Lower leg skin (tissue), 3 donors: ENCODE measurements at regions not wholly inside any gene's neighbourhood (a gene's known extent, or its start where the extent isn't known, plus 50 kb on each side); places are given as distances from the start of the nearest gene placed in this dataset.

Experiments used
- CTCF ChIP-seq, 3 donors: fragments of 450-650 bp; IDR thresholded peaks; one replicate each; pipeline ENCODE4 v1.5.1; 2016; ENCODE audit warnings: antibody characterized with exemption in 3 of 3, mild to moderate bottlenecking in 3 of 3, moderate library complexity in 2 of 3
- POLR2A ChIP-seq, 2 donors: fragments of 450-650 bp; IDR thresholded peaks; one replicate each; pipeline ENCODE4 v1.6.1; 2016 to 2017; ENCODE audit warnings: antibody characterized with exemption in 2 of 2, mild to moderate bottlenecking in 1 of 2, moderate library complexity in 1 of 2

DNA sequence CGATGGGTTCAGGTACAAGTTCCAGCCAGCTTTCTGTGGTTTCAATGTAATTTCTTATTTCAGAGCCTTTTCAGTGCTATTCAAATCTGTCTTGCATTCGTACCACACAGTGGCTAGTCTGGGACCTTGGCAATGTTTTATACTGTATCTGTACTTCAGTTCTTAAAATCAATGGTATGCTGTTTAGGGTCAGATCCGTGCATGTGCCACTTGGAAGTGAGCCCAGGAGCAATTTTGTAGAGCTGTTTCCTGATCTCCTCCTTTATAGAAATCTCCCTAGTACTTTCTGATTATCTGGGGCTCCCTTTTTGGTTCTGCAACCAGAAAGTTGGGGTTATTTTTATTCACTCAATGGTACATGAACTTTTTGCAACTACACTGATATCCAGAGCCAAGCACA is 59.5 kb upstream of the NDUFB4 start:
- TF ChIP-seq CTCF (IDR thresholded peaks at IDR 0.05) (no peak), POLR2A (IDR thresholded peaks at IDR 0.05) (no peak)
